HG03342 (cell line): ENCODE measurements at regions not wholly inside any gene's neighbourhood (a gene's known extent, or its start where the extent isn't known, plus 50 kb on each side); places are given as distances from the start of the nearest gene placed in this dataset.
A peak's percentile ranks its signal among the peaks of the same experiment; 100 is the strongest.

ENCODE experiments used
- ATAC-seq: cut with Tn5 transposase; IDR thresholded peaks from one replicate; pipeline ENCODE4 v1.9.1; 2021; ENCODE audit warnings: mild to moderate bottlenecking, moderate library complexity; ENCODE audit not compliant: unreplicated experiment

GRCh38 chr6:138691595-138692057 is 81.9 kb upstream of the CCDC28A start:
- no peak for ATAC-seq

GRCh38 chr6:138692058-138692977 is 81.3 kb upstream of the CCDC28A start:
- ATAC-seq, result peak; percentile 71

GRCh38 chr6:138692978-138693909 is 80.3 kb upstream of the CCDC28A start:
- ATAC-seq, result peak; percentile 49

- ATAC-seq, result no peak
These were observed 78.4 kb upstream of the CCDC28A start for GRCh38 chr6:138695193-138695592.

- no peak for ATAC-seq
These were observed 59.1 kb upstream of the CCDC28A start for GRCh38 chr6:138714493-138714892.

- ATAC-seq, result no peak
These were observed 57.6 kb upstream of the CCDC28A start for GRCh38 chr6:138716013-138716412.

GRCh38 chr6:138716971-138717665 is 56.5 kb upstream of the CCDC28A start:
- ATAC-seq, result no peak

- no peak for ATAC-seq
These were observed 54.4 kb upstream of the CCDC28A start for GRCh38 chr6:138719011-138719635.

- ATAC-seq, result no peak
These were observed 53.8 kb upstream of the CCDC28A start for GRCh38 chr6:138719744-138720143.

GRCh38 chr6:138722425-138723371 is 50.9 kb upstream of the CCDC28A start:
- peak; percentile 43 for ATAC-seq
